ENCODE measurements at regions not wholly inside any gene's neighbourhood (a gene's known extent, or its start where the extent isn't known, plus 50 kb on each side); places are given as distances from the start of the nearest gene placed in this dataset.

GRCh38 chr2:207219676-207220501, 54.1 kb upstream of the KLF7 start:
- 96% methylated on average over 10 of the region's 10 CpGs for WGBS (ENCODE audit: insufficient coverage)
- H3K27me3 ChIP-seq (ENCODE audit: control insufficient read depth, insufficient read depth, low read length): no peaks in the 10 kb centered on the region
- no peak overlapping the region for H3K4me3 Mint-ChIP-seq
- no peaks in the 10 kb centered on the region for H3K4me1 ChIP-seq (ENCODE audit: control insufficient read depth, insufficient read depth, low read length)
- H3K27ac Mint-ChIP-seq: no peak overlapping the region
- TF ChIP-seq, protein P1, sequence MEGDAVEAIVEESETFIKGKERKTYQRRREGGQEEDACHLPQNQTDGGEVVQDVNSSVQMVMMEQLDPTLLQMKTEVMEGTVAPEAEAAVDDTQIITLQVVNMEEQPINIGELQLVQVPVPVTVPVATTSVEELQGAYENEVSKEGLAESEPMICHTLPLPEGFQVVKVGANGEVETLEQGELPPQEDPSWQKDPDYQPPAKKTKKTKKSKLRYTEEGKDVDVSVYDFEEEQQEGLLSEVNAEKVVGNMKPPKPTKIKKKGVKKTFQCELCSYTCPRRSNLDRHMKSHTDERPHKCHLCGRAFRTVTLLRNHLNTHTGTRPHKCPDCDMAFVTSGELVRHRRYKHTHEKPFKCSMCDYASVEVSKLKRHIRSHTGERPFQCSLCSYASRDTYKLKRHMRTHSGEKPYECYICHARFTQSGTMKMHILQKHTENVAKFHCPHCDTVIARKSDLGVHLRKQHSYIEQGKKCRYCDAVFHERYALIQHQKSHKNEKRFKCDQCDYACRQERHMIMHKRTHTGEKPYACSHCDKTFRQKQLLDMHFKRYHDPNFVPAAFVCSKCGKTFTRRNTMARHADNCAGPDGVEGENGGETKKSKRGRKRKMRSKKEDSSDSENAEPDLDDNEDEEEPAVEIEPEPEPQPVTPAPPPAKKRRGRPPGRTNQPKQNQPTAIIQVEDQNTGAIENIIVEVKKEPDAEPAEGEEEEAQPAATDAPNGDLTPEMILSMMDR (IDR thresholded peaks at IDR 0.05): no peak
- H3K4me1 Mint-ChIP-seq: no peaks in the 10 kb centered on the region
- H3K9me3 Mint-ChIP-seq: no peaks in the 10 kb centered on the region
- DNase-seq (no peak), ATAC-seq (no peak)
- intact Hi-C loops (cut with micrococcal nuclease): no loop called here
- H3K36me3 ChIP-seq (ENCODE audit: control insufficient read depth, insufficient read depth, low read length): no peaks in the 10 kb centered on the region
- no peak overlapping the region for H3K27ac ChIP-seq (ENCODE audit: low read length)
- no peak overlapping the region for H3K4me3 ChIP-seq (ENCODE audit: low read length)
- H3K36me3 Mint-ChIP-seq: no peaks in the 10 kb centered on the region
- peaks cover 15 to 63% of the 10 kb centered on the region in 2 donors for H3K27me3 Mint-ChIP-seq (ENCODE audit: low read depth in 2 of 2)
- no peaks in the 10 kb centered on the region for H3K9me3 ChIP-seq (ENCODE audit: control insufficient read depth, insufficient read depth, low read length)

GRCh38 chr2:207221731-207222130, 56.0 kb upstream of the KLF7 start:
- ATAC-seq (no peak), DNase-seq (no peak)
- Mint-ChIP-seq H3K27ac (no peak overlapping the region), H3K36me3 (no peaks in the 10 kb centered on the region), H3K27me3 (ENCODE audit: low read depth in 2 of 2) (peaks cover 11 to 62% of the 10 kb centered on the region in 2 donors), H3K9me3 (no peaks in the 10 kb centered on the region), H3K4me3 (no peak overlapping the region), H3K4me1 (no peaks in the 10 kb centered on the region)
- WGBS (ENCODE audit: insufficient coverage): 58% methylated on average over 2 of the region's 2 CpGs
- no peak overlapping the region for H3K4me3 ChIP-seq (ENCODE audit: low read length)
- TF ChIP-seq, protein P1 (IDR thresholded peaks at IDR 0.05): no peak
- no peak overlapping the region for H3K27ac ChIP-seq (ENCODE audit: low read length)
- no peaks in the 10 kb centered on the region for H3K9me3 ChIP-seq (ENCODE audit: control insufficient read depth, insufficient read depth, low read length)
- intact Hi-C loops (cut with micrococcal nuclease): no loop called here
- no peaks in the 10 kb centered on the region for H3K36me3 ChIP-seq (ENCODE audit: control insufficient read depth, insufficient read depth, low read length)
- no peaks in the 10 kb centered on the region for H3K27me3 ChIP-seq (ENCODE audit: control insufficient read depth, insufficient read depth, low read length)
- no peaks in the 10 kb centered on the region for H3K4me1 ChIP-seq (ENCODE audit: control insufficient read depth, insufficient read depth, low read length)

- Mint-ChIP-seq H3K4me3 (no peak overlapping the region), H3K27me3 (ENCODE audit: low read depth in 2 of 2) (peaks cover 11 to 60% of the 10 kb centered on the region in 2 donors), H3K4me1 (no peaks in the 10 kb centered on the region), H3K9me3 (no peaks in the 10 kb centered on the region), H3K27ac (no peak overlapping the region), H3K36me3 (no peaks in the 10 kb centered on the region)
- WGBS (ENCODE audit: insufficient coverage): 74% methylated on average over 3 of the region's 3 CpGs
- TF ChIP-seq, protein P1 (IDR thresholded peaks at IDR 0.05): no peak
- intact Hi-C loops (cut with micrococcal nuclease): no loop called here
- Histone ChIP-seq H3K4me3 (ENCODE audit: low read length) (no peak overlapping the region), H3K27ac (ENCODE audit: low read length) (no peak overlapping the region), H3K4me1 (ENCODE audit: control insufficient read depth, insufficient read depth, low read length) (no peaks in the 10 kb centered on the region), H3K36me3 (ENCODE audit: control insufficient read depth, insufficient read depth, low read length) (no peaks in the 10 kb centered on the region), H3K27me3 (ENCODE audit: control insufficient read depth, insufficient read depth, low read length) (no peaks in the 10 kb centered on the region), H3K9me3 (ENCODE audit: control insufficient read depth, insufficient read depth, low read length) (no peaks in the 10 kb centered on the region)
- no peak for DNase-seq
- no peak for ATAC-seq
These were observed 57.3 kb upstream of the KLF7 start for GRCh38 chr2:207223051-207223450.

GRCh38 chr2:207224381-207224780, 58.6 kb upstream of the KLF7 start:
- intact Hi-C loops (cut with micrococcal nuclease): no loop called here
- Mint-ChIP-seq H3K4me3 (no peak overlapping the region), H3K9me3 (no peaks in the 10 kb centered on the region), H3K27me3 (ENCODE audit: low read depth in 2 of 2) (peaks cover 14 to 53% of the 10 kb centered on the region in 2 donors), H3K36me3 (no peaks in the 10 kb centered on the region), H3K4me1 (no peaks in the 10 kb centered on the region), H3K27ac (no peak overlapping the region)
- no peak overlapping the region for H3K4me3 ChIP-seq (ENCODE audit: low read length)
- DNase-seq: no peak
- WGBS (ENCODE audit: insufficient coverage): 83% methylated on average over 1 of the region's 1 CpG
- H3K36me3 ChIP-seq (ENCODE audit: control insufficient read depth, insufficient read depth, low read length): no peaks in the 10 kb centered on the region
- TF ChIP-seq, protein P1 (IDR thresholded peaks at IDR 0.05): no peak
- no peaks in the 10 kb centered on the region for H3K4me1 ChIP-seq (ENCODE audit: control insufficient read depth, insufficient read depth, low read length)
- H3K27me3 ChIP-seq (ENCODE audit: control insufficient read depth, insufficient read depth, low read length): no peaks in the 10 kb centered on the region
- no peaks in the 10 kb centered on the region for H3K9me3 ChIP-seq (ENCODE audit: control insufficient read depth, insufficient read depth, low read length)
- H3K27ac ChIP-seq (ENCODE audit: low read length): no peak overlapping the region
- ATAC-seq: no peak

Data from natural killer cell (primary cell).